Stimulated activated CD4-positive, alpha-beta T cell treated with anti-CD3 and anti-CD28 coated beads, Interleukin-15, amount 100 ng/mL, for 24 hours (primary cell): ENCODE measurements at regions not wholly inside any gene's neighbourhood (a gene's known extent, or its start where the extent isn't known, plus 50 kb on each side); places are given as distances from the start of the nearest gene placed in this dataset.

Experiments
- DNase-seq: peaks from one replicate; pipeline ENCODE4 v3.0.0-alpha.2; 2020

DNA sequence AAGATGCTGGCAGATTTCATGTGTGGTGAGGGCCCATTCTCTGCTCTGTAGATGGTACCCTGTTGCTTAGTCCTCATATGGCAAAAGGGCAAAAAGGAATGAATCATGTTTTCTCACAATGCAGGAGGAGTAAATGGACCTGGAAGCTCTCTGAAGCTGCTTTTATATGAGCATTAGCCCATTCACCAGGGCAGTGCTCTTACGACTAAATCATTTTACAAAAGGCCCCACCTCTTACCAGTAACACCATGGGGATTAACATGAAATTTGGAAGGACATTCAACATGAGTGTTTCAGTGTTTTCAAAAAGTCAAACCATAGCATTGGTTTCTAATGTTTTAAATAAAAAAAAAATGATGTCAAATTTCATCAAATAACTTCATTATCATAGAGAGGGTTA, 495.7 kb upstream of the CBLB start:
- DNase-seq: no peak

DNA sequence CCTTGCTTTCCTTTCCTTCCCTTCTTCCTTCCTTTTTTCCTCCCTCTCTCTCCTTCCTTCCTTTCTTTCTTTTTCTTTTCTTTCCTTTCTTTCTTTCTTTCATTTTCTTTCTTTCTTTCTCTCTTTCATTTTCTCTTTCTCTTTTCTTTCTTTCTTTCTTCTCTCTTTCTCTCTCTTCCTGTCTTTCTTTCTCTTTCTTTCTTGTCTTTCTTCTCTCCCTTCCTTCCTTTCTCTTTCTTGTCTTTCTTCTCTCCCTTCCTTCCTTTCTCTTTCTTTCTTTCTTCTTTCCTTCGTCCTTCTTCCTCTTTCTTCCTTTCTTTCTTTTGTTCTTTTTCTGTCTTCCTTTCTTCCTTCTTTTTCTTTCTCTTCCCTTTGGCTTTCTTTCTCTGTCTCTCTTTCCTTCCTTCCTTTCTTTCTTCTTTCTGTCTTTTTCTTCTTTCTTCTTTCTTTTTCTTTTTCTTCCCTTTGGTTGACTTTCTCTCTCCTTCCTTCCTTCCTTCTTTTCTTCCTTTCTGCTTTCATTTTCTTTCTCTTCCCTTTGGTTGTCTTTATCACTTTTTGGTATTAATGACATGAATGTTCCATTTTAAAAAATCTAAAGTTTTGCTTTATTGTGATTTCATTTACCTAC, 496.4 kb upstream of the CBLB start:
- DNase-seq: no peak

DNA sequence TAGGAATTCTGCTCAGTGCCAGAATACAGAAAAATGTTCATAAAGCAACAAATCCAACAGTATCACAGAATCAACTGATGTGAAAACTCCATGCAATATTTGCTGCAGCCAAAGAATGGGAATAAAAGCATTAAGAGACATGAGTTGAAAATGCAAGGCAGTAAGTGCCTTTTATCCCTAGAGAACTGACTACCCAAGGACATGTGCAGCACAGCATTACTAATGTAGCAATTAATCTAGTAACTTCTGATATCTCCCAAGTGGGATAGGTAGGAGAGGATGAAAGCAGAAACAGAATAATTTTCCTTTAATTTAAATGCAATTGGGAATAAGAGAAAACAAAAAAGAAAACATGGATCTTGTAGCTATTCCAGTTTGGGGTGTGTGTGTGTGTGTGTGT, 497.5 kb upstream of the CBLB start:
- DNase-seq: no peak

DNA sequence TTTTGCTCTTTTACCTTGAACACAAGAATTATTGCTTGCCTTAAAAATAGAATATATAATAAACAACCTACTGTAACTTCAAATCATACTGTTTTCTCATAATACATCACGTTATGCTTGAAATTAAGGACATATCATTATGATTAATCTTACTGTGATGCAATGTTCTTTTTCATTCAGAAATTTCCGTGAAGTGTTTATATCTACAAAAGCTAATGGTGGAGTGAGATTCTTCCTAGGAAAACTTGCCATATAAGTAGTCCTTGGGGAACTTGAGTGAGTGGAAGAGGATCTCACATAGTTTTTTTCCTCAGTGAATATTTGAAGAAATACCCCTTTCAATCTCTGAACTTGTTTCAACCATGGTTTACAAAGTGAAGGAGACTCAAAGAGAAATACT, 498.7 kb upstream of the CBLB start:
- DNase-seq: no peak

DNA sequence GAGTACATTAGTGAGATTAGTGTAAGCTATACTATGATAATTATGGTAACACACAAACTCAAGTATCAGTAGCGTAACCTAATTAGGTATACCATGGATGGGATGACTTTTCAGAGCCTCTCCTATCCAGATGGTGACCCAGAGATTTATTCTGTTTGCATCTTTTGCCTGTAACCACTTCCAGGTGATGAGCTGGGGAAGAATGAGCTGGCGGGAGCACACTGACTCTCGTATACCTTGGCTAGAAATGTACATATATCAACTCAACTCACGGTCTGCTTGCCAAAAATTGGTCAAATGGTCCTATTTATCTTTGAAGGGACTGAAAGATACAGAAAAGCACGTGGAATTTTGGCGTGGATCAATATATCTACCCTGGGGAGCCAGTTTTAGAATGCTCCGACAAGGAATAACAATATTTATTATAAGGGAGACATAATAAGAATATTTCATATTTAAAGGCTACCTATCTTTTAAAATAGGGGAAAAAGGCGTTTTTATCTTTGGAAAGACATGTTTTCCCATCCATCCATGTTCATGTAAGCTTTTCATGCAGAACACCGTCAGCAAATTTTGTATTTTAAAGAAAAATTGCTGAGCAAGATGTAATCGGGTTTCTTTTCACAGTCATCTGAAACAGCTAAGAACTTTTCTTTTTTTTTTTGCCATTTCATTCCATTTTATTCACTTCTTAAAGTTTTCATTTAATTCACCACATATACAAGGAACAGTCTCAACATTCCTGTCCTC, 502.6 kb upstream of the CBLB start:
- no peak for DNase-seq

DNA sequence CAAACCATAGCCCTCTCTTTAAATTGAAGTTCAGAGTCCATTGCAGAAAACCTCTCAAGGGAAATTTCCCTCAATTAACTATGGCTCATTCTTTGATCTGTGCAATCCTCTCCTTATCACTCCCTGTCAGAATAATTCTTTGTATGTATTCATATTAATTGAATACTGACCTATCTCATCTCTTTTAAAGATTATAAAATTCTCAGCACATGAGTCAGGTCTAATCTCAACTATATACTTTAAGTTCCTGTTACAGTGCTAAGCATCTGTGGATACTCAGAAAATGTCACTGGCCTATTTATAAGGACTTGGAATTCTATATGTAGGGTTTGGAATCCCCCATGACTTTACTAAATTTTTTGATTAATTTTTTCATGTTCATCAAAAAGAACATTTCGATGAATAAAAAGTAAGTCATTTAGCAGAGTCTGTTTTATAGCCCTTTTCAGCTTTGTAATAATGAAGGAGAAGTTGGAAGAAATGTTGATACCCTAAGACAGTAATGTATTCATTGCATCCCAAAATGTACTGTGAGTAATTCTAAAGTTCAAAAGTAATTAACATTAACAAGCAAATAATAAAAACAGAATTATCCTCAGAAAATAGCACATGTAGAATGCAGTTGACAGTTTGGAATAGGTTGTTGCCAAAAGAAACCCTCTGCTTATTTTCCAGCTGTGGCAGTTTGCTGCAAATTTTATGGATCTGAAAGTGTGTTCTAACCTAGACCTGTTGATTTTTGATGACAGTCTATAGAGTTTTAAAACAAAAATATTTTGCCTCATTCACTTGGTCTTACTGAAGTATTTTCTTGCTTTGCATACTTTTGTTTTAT, 503.4 kb upstream of the CBLB start:
- no peak for DNase-seq

DNA sequence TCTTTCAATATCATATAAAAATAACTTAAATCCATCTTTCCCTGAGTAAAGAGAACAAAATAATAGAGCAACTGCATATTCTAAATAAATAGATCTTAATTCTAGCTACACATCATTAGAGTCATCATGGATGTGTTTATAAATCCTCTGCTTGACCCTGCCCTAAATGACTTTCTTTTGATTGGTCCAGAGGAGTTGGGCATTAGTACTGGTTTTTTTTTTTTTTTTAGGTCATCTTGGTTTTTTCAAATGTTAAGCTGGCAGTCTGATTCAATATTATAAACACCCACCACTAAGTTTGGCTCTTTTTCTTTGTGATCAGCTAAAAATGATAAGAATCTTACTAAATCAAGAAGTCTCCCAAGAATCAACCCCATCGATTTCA, 504.0 kb upstream of the CBLB start:
- DNase-seq: no peak

DNA sequence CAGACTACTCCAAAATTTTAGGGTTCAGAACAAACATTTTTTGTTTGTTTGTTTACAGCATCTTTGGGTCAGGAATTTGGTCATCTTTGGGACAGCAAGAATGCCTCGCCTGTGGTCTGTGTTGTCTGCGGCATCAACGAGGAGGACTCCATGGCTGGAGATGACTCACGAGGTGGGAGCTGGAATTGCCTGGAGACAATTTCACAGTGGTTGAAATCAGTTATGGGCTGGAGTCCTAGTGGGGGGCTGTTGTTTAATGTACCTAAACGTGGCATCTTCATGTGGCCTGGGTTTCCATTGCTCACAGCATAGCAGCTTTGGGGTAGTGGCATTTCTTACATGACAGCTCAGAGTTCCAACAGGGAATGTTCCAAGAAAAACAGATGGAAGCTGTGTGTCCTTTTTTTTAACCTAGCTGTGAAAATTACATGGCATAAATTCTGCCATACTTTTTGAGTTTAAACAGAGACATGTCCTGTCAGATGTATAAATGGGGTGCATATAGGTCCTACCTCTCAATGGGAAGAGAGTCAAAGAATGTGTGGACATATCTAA, 507.3 kb upstream of the CBLB start:
- no peak for DNase-seq

DNA sequence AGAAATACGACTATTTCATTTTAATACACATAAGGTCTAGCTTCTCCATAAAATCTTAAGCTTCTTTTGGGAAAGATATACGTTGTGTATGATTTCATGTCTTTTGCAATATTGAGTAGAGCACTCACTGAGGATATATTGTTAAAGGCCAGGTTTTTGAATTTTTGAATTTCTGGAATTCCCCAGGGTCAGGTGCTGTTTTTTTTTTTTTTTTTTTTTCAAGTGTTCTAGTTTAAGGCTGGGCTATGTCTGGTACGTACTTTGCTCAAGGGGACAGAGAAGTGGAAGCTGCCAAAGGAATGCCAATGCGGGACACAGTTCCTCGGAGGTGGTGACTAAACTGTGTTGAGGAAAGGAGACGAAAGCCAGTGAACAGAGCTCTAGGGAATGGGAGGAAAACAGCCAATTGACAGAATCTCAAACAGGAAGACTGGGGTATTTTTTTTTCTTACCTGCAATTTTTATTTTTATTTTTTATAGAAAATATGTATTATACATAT, 510.5 kb upstream of the CBLB start:
- no peak for DNase-seq

DNA sequence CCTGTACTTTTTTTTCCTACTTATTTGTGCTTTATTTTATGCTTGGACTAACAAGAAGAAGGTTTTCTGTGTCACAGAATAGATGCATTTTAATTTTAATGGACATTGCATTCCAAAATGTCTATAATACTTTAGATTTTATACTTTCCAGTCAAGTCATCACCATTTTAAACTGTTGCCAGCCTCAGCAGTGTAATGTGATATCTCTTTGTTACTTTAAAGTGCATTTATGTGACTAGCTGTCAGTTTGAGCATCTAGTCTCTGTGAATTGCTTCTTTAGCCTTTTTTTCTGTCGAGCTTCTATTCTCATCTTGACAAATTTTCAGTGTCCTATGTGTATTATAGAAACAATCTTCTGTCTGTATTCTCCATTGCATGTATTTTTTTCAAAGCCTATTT, 511.4 kb upstream of the CBLB start:
- no peak for DNase-seq

DNA sequence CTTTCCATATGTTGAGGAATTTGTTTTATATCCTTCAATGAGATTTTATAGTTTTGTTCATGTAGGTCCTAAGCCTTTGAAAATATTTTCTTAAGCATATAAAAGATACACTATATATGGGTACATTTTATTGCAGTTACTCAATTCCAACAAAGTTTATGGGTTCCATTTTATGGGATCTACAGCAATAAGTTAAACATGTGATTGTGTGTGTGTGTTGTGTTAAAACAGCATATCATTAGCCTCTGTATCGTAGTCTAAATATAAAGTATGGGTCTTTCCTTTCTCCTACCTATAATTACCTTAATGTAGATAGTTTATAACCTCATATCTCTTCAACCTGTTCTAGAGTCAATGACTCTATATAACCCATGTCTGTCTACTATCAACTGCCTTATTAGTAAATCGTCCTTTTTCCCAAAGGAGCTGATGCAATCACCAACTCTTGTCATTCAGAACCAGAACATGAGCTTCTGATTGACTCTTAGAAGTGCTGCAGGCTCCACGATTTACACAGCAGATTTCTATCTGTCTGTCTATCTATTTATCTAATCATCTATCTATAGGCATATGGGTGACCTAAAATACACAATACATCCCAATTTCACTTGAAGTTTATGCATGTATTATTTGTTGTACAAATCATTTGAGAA, 512.6 kb upstream of the CBLB start:
- DNase-seq: no peak

DNA sequence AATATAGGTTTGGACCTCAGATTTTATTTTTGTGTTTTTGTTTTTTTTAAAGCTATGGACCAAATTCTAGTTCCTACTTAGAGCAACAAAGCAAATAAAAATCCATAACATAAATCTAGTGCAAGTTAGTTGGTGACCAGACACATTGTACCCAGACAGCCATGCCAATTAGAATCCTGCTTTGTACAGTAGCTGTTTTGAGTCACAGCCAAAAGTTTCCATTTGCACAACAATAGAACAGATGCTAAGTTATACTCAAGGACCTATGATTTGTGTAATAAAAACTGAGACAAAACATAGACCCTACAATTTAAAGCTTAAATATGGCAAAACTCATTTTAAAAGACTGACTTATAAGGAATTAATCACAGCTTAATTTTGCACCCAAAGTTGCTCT, 513.1 kb upstream of the CBLB start:
- no peak for DNase-seq

DNA sequence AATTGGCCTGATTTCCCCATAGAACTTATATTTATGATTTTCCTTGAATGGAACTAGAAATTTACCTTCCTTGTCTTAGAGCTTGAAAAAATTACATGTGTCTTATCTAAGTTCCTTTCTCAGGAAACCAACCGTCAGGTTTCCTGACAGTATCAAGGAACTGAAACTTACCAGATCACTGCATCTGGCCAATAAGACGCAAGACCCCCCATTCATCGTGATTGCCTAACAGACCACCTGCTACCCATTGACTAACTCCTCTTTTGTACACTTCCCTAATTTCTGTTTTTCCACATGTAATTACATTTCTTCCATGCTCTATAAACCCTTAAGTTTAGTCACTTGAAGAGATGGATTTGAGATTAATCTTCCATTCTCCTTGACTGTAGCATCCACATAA, 517.2 kb upstream of the CBLB start:
- no peak for DNase-seq

DNA sequence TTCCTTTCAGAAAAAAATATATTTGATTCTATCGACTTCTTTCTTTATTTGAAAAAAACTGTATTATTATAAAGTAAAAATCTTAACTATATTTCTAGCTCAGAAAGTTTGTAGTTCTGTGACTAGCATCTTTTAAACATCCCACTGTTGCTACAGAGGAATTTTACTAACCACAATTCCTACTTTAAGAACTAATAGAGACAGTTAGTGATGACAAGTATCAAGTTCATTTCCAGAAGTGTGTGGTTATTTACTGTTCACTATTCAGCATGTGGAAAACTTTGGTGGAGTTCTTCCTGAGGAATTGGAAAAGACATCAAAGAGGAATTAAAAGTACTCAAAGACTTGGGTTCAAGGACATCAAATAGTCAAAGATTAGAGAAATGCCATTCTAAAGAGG, 524.1 kb upstream of the CBLB start:
- DNase-seq: no peak

DNA sequence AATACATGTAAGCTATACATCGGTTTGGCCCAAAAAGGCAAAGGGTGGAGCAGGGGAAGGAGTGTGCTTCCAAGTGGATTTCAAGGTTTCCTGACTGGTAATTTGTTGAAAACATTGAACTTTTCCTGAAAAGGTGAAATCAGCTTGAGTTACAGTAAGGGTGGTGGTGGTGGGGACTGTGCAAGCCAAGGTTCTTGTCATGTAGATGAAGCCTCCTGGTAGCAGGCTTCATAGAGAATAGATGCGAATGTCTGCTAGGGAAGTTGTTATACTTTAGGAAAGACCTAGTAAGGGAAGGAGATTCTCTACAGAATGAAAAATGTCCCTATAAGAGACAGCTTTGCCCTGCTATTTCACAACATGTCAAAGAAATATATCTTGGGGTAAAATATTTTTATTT, 528.2 kb upstream of the CBLB start:
- no peak for DNase-seq

DNA sequence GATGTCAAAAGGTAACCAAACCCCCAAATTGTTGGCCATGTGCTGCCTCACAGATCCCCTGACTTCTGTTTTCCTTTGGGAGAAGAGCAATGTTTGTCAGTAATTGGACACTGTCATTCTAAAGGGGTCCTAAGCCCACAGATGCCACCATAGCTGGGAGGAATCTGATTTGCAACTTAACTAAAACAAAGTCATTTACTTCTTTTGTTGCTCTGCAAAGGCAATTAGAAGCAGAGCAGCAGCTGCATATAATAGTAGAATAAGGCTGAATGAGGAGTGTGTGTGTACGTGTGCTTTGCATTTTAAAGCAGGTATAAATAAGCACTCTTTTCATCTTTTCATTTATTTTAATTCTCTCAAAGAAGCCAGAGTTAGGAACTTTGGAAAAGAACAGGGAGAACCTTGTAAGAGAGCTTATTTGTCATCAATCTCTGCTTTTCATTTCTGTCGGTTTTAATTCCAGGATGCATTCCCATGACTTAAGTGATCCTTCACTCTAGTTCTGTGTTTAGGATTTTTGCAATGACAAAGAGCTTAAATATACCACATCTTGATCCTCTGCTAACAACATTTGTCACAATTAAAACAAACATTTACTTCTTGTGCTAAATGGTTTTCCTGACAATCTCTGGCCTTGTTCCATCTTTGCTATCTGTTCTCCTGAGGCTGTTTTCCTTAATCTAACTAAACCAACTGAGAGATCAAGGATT, 530.2 kb upstream of the CBLB start:
- no peak for DNase-seq

DNA sequence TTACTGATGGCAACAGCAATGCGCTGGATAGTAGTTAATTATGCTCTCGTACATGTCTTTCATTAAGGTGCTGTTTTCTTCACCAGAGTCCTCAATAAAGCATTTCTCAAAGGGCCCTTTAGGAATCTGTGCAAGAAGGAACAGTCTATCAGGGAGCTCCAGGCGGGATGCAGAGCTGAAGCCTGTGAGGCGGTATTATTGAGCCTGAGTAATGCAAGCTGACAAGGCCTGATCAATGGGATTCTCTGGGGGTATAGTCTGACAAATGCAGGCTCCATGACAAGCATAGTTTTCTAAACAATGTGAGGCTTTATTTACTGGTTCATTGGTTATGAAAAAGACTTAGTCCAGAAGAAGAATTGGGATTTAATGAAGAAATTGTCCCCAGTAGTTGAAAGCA, 530.9 kb upstream of the CBLB start:
- no peak for DNase-seq

DNA sequence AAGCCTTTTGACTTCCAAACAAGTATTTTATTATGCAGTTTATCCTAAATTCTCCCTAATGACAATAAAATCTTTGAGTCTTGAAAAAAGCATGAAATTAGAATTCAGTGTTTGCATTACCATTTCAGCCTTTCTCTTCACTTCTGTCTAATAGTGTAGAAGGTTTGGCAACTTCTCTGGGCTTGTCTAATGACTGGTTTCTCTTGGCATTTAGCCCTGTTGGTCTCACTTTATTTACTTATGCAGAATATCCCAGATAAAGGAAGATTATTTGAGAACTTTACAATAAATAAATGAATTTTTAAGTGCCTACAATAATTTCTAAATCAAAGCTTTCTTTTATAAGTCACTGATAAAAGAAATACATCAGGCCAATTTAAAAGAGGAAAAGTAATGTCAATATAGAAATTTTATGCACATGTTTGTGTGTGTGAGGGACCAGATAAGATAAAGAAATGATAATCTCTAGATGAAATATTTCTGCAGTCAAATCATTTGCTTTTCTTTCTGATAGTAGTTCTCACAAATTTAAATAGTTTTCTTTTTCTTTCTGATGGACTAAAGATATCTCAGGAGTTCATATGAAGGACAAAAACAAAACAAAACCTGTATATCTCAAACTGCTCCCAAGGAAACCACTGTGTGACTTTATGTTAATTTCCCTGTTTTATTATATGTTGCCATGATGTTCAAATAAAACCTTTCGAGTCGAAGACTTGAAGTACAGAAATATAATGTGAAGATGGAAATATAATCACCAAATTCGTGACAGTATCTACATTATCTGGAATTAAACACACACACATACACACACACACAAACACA, 533.1 kb upstream of the CBLB start:
- no peak for DNase-seq

DNA sequence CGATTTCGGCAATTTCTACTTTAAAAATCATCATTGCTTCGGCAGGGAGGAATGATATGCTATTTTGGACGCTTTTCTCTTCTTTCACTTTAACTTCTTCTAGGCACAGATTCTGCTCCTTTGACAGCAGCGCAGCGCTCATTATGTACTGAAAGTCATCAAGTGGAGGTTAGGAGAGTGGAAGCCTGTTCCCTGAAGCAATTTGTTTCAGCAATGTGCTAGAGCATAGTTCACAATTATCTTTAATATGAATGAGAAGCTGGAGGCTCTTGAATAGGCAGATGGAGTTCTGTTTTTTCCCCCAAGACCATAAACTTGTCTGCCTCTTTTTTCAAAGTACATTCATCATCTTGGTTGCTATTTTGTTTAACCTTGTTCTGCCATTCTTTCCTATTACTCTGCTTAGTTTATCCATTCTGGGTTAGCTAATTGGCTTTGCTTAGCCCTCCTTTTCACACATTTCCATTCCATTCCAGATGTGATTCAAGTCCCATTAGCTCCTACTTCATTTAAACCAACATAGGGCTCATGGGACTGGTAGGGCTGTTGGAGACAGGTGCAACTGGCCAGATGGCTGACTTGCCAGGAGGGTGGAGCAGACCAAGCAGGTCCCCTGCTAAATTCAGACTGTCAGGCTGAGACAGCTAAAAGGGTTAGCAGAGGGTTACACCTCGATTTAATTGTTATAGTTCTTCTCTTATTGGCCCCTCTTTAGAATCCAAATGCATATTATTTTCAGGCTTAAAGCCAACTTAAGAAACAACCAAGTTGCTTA, 534.7 kb upstream of the CBLB start:
- DNase-seq: no peak

DNA sequence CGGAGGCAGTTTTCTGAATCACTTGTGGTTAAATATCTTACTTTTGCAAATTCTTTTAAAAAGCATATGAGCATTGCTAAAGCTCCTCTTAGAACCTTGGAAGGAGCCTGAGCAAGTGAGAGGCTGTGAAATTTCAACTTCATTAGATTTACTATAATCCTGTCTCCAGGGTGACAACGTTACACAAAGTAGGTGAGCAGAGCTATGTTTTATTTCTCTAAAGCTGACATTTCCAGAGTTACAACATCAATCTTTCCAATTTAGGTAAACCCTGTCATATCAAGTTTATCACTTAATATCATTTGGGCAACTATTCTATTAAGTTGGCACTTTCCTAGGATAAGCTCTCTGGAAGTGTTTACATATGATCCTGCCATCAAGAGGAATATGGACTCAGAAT, 544.9 kb upstream of the CBLB start:
- DNase-seq: no peak

DNA sequence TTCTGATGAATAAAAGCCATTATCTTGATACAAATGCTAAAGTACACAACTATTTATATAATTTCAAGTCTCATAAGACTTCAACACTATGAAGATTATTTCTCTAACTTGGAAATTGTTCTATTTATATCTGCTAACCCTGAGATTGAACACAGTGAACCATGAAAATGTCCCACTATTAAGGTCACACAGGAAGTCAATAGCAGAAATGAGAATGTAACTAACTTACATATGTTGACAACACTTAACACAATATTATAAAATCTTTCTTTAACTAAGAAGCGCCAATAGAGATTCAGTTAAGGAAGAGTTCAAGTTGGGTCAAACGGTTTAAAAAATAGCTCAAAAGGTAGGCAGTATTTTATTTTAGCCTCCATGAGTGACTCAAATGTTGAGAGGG, 551.8 kb upstream of the CBLB start:
- DNase-seq: no peak
